ENCODE measurements at regions not wholly inside any gene's neighbourhood (a gene's known extent, or its start where the extent isn't known, plus 50 kb on each side); places are given as distances from the start of the nearest gene placed in this dataset.

GRCh38 chr15:29917600-29918597, 95.6 kb upstream of the TJP1 start:
- Histone ChIP-seq H3K36me3 (ENCODE audit: control insufficient read depth in 2 of 2, insufficient read depth in 2 of 2, low read length in 2 of 2) (no peaks in the 10 kb centered on the region), H3K4me1 (ENCODE audit: control insufficient read depth, insufficient read depth, low read length) (peaks cover 10% of the 10 kb centered on the region), H3K9me3 (ENCODE audit: control insufficient read depth in 2 of 2, low read length in 2 of 2) (no peaks in the 10 kb centered on the region), H3K27ac (ENCODE audit: low read length) (no peak overlapping the region), H3K9ac (ENCODE audit: low read length in 2 of 2) (no peak overlapping the region), H3K4me3 (ENCODE audit: low read length in 2 of 2) (no peak overlapping the region), H3K27me3 (ENCODE audit: control insufficient read depth in 1 of 2, insufficient read depth in 2 of 2, low read length in 2 of 2) (no peaks in the 10 kb centered on the region)

- no peak overlapping the region for H3K27ac ChIP-seq (ENCODE audit: low read length)
Measured at GRCh38 chr15:29914511-29914926, 92.3 kb upstream of the TJP1 start.

GRCh38 chr15:29913528-29914135, 91.4 kb upstream of the TJP1 start:
- Histone ChIP-seq H3K36me3 (ENCODE audit: control insufficient read depth in 2 of 2, insufficient read depth in 2 of 2, low read length in 2 of 2) (no peaks in the 10 kb centered on the region), H3K9me3 (ENCODE audit: control insufficient read depth in 2 of 2, low read length in 2 of 2) (no peaks in the 10 kb centered on the region), H3K27me3 (ENCODE audit: control insufficient read depth in 1 of 2, insufficient read depth in 2 of 2, low read length in 2 of 2) (no peaks in the 10 kb centered on the region), H3K4me3 (ENCODE audit: low read length in 2 of 2) (no peak overlapping the region), H3K4me1 (ENCODE audit: control insufficient read depth, insufficient read depth, low read length) (peaks cover 9% of the 10 kb centered on the region), H3K27ac (ENCODE audit: low read length) (no peak overlapping the region), H3K9ac (ENCODE audit: low read length in 2 of 2) (no peak overlapping the region)

More at GRCh38 chr15:29914511-29914926, 92.3 kb upstream of the TJP1 start:
- no peaks in the 10 kb centered on the region for H3K9me3 ChIP-seq (ENCODE audit: control insufficient read depth in 2 of 2, low read length in 2 of 2)
- no peaks in the 10 kb centered on the region for H3K27me3 ChIP-seq (ENCODE audit: control insufficient read depth in 1 of 2, insufficient read depth in 2 of 2, low read length in 2 of 2)
- H3K9ac ChIP-seq (ENCODE audit: low read length in 2 of 2) = no peak overlapping the region
- H3K36me3 ChIP-seq (ENCODE audit: control insufficient read depth in 2 of 2, insufficient read depth in 2 of 2, low read length in 2 of 2) = no peaks in the 10 kb centered on the region
- H3K4me3 ChIP-seq (ENCODE audit: low read length in 2 of 2) = no peak overlapping the region
- H3K4me1 ChIP-seq (ENCODE audit: control insufficient read depth, insufficient read depth, low read length) = peaks cover 8% of the 10 kb centered on the region

GRCh38 chr15:29911705-29912104, 89.4 kb upstream of the TJP1 start:
- Histone ChIP-seq H3K27me3 (ENCODE audit: control insufficient read depth in 1 of 2, insufficient read depth in 2 of 2, low read length in 2 of 2) (no peaks in the 10 kb centered on the region), H3K4me1 (ENCODE audit: control insufficient read depth, insufficient read depth, low read length) (peaks cover 7% of the 10 kb centered on the region), H3K36me3 (ENCODE audit: control insufficient read depth in 2 of 2, insufficient read depth in 2 of 2, low read length in 2 of 2) (no peaks in the 10 kb centered on the region), H3K4me3 (ENCODE audit: low read length in 2 of 2) (no peak overlapping the region), H3K9me3 (ENCODE audit: control insufficient read depth in 2 of 2, low read length in 2 of 2) (no peaks in the 10 kb centered on the region), H3K27ac (ENCODE audit: low read length) (no peak overlapping the region), H3K9ac (ENCODE audit: low read length in 2 of 2) (no peak overlapping the region)

GRCh38 chr15:29910068-29910467, 87.8 kb upstream of the TJP1 start:
- Histone ChIP-seq H3K4me1 (ENCODE audit: control insufficient read depth, insufficient read depth, low read length) (peaks cover 7% of the 10 kb centered on the region), H3K9ac (ENCODE audit: low read length in 2 of 2) (no peak overlapping the region), H3K4me3 (ENCODE audit: low read length in 2 of 2) (no peak overlapping the region), H3K36me3 (ENCODE audit: control insufficient read depth in 2 of 2, insufficient read depth in 2 of 2, low read length in 2 of 2) (no peaks in the 10 kb centered on the region), H3K9me3 (ENCODE audit: control insufficient read depth in 2 of 2, low read length in 2 of 2) (no peaks in the 10 kb centered on the region), H3K27ac (ENCODE audit: low read length) (no peak overlapping the region), H3K27me3 (ENCODE audit: control insufficient read depth in 1 of 2, insufficient read depth in 2 of 2, low read length in 2 of 2) (no peaks in the 10 kb centered on the region)

- no peaks in the 10 kb centered on the region for H3K27me3 ChIP-seq (ENCODE audit: control insufficient read depth in 1 of 2, insufficient read depth in 2 of 2, low read length in 2 of 2)
- H3K4me1 ChIP-seq (ENCODE audit: control insufficient read depth, insufficient read depth, low read length) = peaks cover 4% of the 10 kb centered on the region
- H3K9ac ChIP-seq (ENCODE audit: low read length in 2 of 2) = no peak overlapping the region
Measured at GRCh38 chr15:29904757-29905417, 82.6 kb upstream of the TJP1 start.

GRCh38 chr15:29903785-29904464, 81.7 kb upstream of the TJP1 start:
- H3K27me3 ChIP-seq (ENCODE audit: control insufficient read depth in 1 of 2, insufficient read depth in 2 of 2, low read length in 2 of 2) = no peaks in the 10 kb centered on the region
- no peaks in the 10 kb centered on the region for H3K36me3 ChIP-seq (ENCODE audit: control insufficient read depth in 2 of 2, insufficient read depth in 2 of 2, low read length in 2 of 2)
- H3K4me1 ChIP-seq (ENCODE audit: control insufficient read depth, insufficient read depth, low read length) = peaks cover 2% of the 10 kb centered on the region
- no peaks in the 10 kb centered on the region for H3K9me3 ChIP-seq (ENCODE audit: control insufficient read depth in 2 of 2, low read length in 2 of 2)
- H3K27ac ChIP-seq (ENCODE audit: low read length) = no peak overlapping the region
- no peak overlapping the region for H3K4me3 ChIP-seq (ENCODE audit: low read length in 2 of 2)
- H3K9ac ChIP-seq (ENCODE audit: low read length in 2 of 2) = no peak overlapping the region

More at GRCh38 chr15:29904757-29905417, 82.6 kb upstream of the TJP1 start:
- H3K9me3 ChIP-seq (ENCODE audit: control insufficient read depth in 2 of 2, low read length in 2 of 2) = no peaks in the 10 kb centered on the region
- H3K36me3 ChIP-seq (ENCODE audit: control insufficient read depth in 2 of 2, insufficient read depth in 2 of 2, low read length in 2 of 2) = no peaks in the 10 kb centered on the region
- no peak overlapping the region for H3K27ac ChIP-seq (ENCODE audit: low read length)
- H3K4me3 ChIP-seq (ENCODE audit: low read length in 2 of 2) = no peak overlapping the region

- no peaks in the 10 kb centered on the region for H3K36me3 ChIP-seq (ENCODE audit: control insufficient read depth in 2 of 2, insufficient read depth in 2 of 2, low read length in 2 of 2)
- H3K27me3 ChIP-seq (ENCODE audit: control insufficient read depth in 1 of 2, insufficient read depth in 2 of 2, low read length in 2 of 2) = no peaks in the 10 kb centered on the region
- no peak overlapping the region for H3K9ac ChIP-seq (ENCODE audit: low read length in 2 of 2)
- H3K9me3 ChIP-seq (ENCODE audit: control insufficient read depth in 2 of 2, low read length in 2 of 2) = no peaks in the 10 kb centered on the region
- H3K4me1 ChIP-seq (ENCODE audit: control insufficient read depth, insufficient read depth, low read length) = peaks cover 2% of the 10 kb centered on the region
- no peak overlapping the region for H3K27ac ChIP-seq (ENCODE audit: low read length)
- H3K4me3 ChIP-seq (ENCODE audit: low read length in 2 of 2) = no peak overlapping the region
Measured at GRCh38 chr15:29903028-29903427, 80.8 kb upstream of the TJP1 start.

GRCh38 chr15:29900237-29901189, 78.2 kb upstream of the TJP1 start:
- no peaks in the 10 kb centered on the region for H3K27me3 ChIP-seq (ENCODE audit: control insufficient read depth in 1 of 2, insufficient read depth in 2 of 2, low read length in 2 of 2)
- H3K4me1 ChIP-seq (ENCODE audit: control insufficient read depth, insufficient read depth, low read length) = peaks cover 2% of the 10 kb centered on the region
- no peak overlapping the region for H3K4me3 ChIP-seq (ENCODE audit: low read length in 2 of 2)
- H3K9ac ChIP-seq (ENCODE audit: low read length in 2 of 2) = no peak overlapping the region
- no peak overlapping the region for H3K27ac ChIP-seq (ENCODE audit: low read length)
- H3K9me3 ChIP-seq (ENCODE audit: control insufficient read depth in 2 of 2, low read length in 2 of 2) = no peaks in the 10 kb centered on the region
- no peaks in the 10 kb centered on the region for H3K36me3 ChIP-seq (ENCODE audit: control insufficient read depth in 2 of 2, insufficient read depth in 2 of 2, low read length in 2 of 2)
